ENCODE measurements at regions not wholly inside any gene's neighbourhood (a gene's known extent, or its start where the extent isn't known, plus 50 kb on each side); places are given as distances from the start of the nearest gene placed in this dataset.

GRCh38 chr1:82152356-82153271 lies 351.9 kb downstream of the ADGRL2 start:
- Histone ChIP-seq H3K79me2 (ENCODE audit: control insufficient read depth, insufficient read depth, low read length, poor library complexity) (no peaks in the 10 kb centered on the region), H4K91ac (ENCODE audit: low read depth, low read length) (no peak overlapping the region), H3K79me1 (ENCODE audit: low read length) (no peaks in the 10 kb centered on the region), H3K4ac (ENCODE audit: low read depth, low read length) (no peak overlapping the region), H4K8ac (ENCODE audit: low read depth, low read length) (no peak overlapping the region), H2BK5ac (ENCODE audit: low read depth, low read length, poor library complexity) (no peak overlapping the region), H3K4me1 (ENCODE audit: control insufficient read depth in 1 of 2, insufficient read depth in 2 of 2, low read length in 2 of 2) (no peaks in the 10 kb centered on the region), H3K9ac (ENCODE audit: low read length) (no peak overlapping the region), H3K9me3 (ENCODE audit: insufficient read depth, low read depth, low read length) (no peaks in the 10 kb centered on the region), H2BK120ac (ENCODE audit: insufficient read depth, low read length, poor library complexity) (no peak overlapping the region), H3K4me3 (ENCODE audit: low read depth, low read length) (no peak overlapping the region), H3K18ac (ENCODE audit: low read length) (no peak overlapping the region), H2BK12ac (ENCODE audit: low read length) (no peak overlapping the region), H2AFZ (ENCODE audit: insufficient read depth, low read length, poor library complexity) (no peak overlapping the region), H3K27me3 (ENCODE audit: insufficient read depth, low read length) (no peaks in the 10 kb centered on the region), H3K4me2 (ENCODE audit: low read length) (no peak overlapping the region), H4K12ac (ENCODE audit: low read depth, low read length) (no peak overlapping the region), H3K14ac (ENCODE audit: low read length) (no peak overlapping the region), H3K23ac (ENCODE audit: low read length) (no peak overlapping the region), H3K27ac (ENCODE audit: low read depth, low read length) (no peak overlapping the region), H3K36me3 (ENCODE audit: control insufficient read depth in 1 of 2, insufficient read depth in 2 of 2, low read length in 2 of 2) (no peaks in the 10 kb centered on the region), H2AK5ac (ENCODE audit: low read length) (no peak overlapping the region)
- no peak for DNase-seq
- 100% methylated on average over 1 of the region's 5 CpGs for WGBS (ENCODE audit: extremely low coverage, insufficient coverage, insufficient read length)

- H3K27ac ChIP-seq (ENCODE audit: low read depth, low read length): no peak overlapping the region
- H3K14ac ChIP-seq (ENCODE audit: low read length): no peak overlapping the region
- H2BK12ac ChIP-seq (ENCODE audit: low read length): no peak overlapping the region
- no peaks in the 10 kb centered on the region for H3K4me1 ChIP-seq (ENCODE audit: control insufficient read depth in 1 of 2, insufficient read depth in 2 of 2, low read length in 2 of 2)
- no peak overlapping the region for H4K91ac ChIP-seq (ENCODE audit: low read depth, low read length)
- H3K23ac ChIP-seq (ENCODE audit: low read length): no peak overlapping the region
- H3K4me2 ChIP-seq (ENCODE audit: low read length): no peak overlapping the region
- H3K79me1 ChIP-seq (ENCODE audit: low read length): no peaks in the 10 kb centered on the region
- no peak overlapping the region for H2AFZ ChIP-seq (ENCODE audit: insufficient read depth, low read length, poor library complexity)
- H3K9me3 ChIP-seq (ENCODE audit: insufficient read depth, low read depth, low read length): no peaks in the 10 kb centered on the region
- H3K4ac ChIP-seq (ENCODE audit: low read depth, low read length): no peak overlapping the region
- H2BK5ac ChIP-seq (ENCODE audit: low read depth, low read length, poor library complexity): no peak overlapping the region
- H3K18ac ChIP-seq (ENCODE audit: low read length): no peak overlapping the region
- DNase-seq: no peak
- H2BK120ac ChIP-seq (ENCODE audit: insufficient read depth, low read length, poor library complexity): no peak overlapping the region
- H3K36me3 ChIP-seq (ENCODE audit: control insufficient read depth in 1 of 2, insufficient read depth in 2 of 2, low read length in 2 of 2): no peaks in the 10 kb centered on the region
- no peak overlapping the region for H3K9ac ChIP-seq (ENCODE audit: low read length)
- H4K12ac ChIP-seq (ENCODE audit: low read depth, low read length): no peak overlapping the region
- no CpG with 5 or more reads among the region's 1 CpG for WGBS (ENCODE audit: extremely low coverage, insufficient coverage, insufficient read length)
- no peaks in the 10 kb centered on the region for H3K27me3 ChIP-seq (ENCODE audit: insufficient read depth, low read length)
- no peaks in the 10 kb centered on the region for H3K79me2 ChIP-seq (ENCODE audit: control insufficient read depth, insufficient read depth, low read length, poor library complexity)
- no peak overlapping the region for H2AK5ac ChIP-seq (ENCODE audit: low read length)
- no peak overlapping the region for H3K4me3 ChIP-seq (ENCODE audit: low read depth, low read length)
- H4K8ac ChIP-seq (ENCODE audit: low read depth, low read length): no peak overlapping the region
These were observed 344.9 kb downstream of the ADGRL2 start for GRCh38 chr1:82145656-82146055.

- Histone ChIP-seq H3K4me2 (ENCODE audit: low read length) (no peak overlapping the region), H3K79me2 (ENCODE audit: control insufficient read depth, insufficient read depth, low read length, poor library complexity) (no peaks in the 10 kb centered on the region), H2BK5ac (ENCODE audit: low read depth, low read length, poor library complexity) (no peak overlapping the region), H3K9ac (ENCODE audit: low read length) (no peak overlapping the region), H4K12ac (ENCODE audit: low read depth, low read length) (no peak overlapping the region), H2BK120ac (ENCODE audit: insufficient read depth, low read length, poor library complexity) (no peak overlapping the region), H4K8ac (ENCODE audit: low read depth, low read length) (no peak overlapping the region), H3K36me3 (ENCODE audit: control insufficient read depth in 1 of 2, insufficient read depth in 2 of 2, low read length in 2 of 2) (no peaks in the 10 kb centered on the region), H2AFZ (ENCODE audit: insufficient read depth, low read length, poor library complexity) (no peak overlapping the region), H3K4ac (ENCODE audit: low read depth, low read length) (no peak overlapping the region), H3K4me1 (ENCODE audit: control insufficient read depth in 1 of 2, insufficient read depth in 2 of 2, low read length in 2 of 2) (no peaks in the 10 kb centered on the region), H3K9me3 (ENCODE audit: insufficient read depth, low read depth, low read length) (no peaks in the 10 kb centered on the region), H3K27ac (ENCODE audit: low read depth, low read length) (no peak overlapping the region), H2BK12ac (ENCODE audit: low read length) (no peak overlapping the region), H3K18ac (ENCODE audit: low read length) (no peak overlapping the region), H4K91ac (ENCODE audit: low read depth, low read length) (no peak overlapping the region), H3K14ac (ENCODE audit: low read length) (no peak overlapping the region), H3K79me1 (ENCODE audit: low read length) (no peaks in the 10 kb centered on the region), H3K4me3 (ENCODE audit: low read depth, low read length) (no peak overlapping the region), H3K23ac (ENCODE audit: low read length) (no peak overlapping the region), H2AK5ac (ENCODE audit: low read length) (no peak overlapping the region), H3K27me3 (ENCODE audit: insufficient read depth, low read length) (no peaks in the 10 kb centered on the region)
- WGBS (ENCODE audit: extremely low coverage, insufficient coverage, insufficient read length): no CpG with 5 or more reads among the region's 3 CpGs
- DNase-seq: no peak
These were observed 342.5 kb downstream of the ADGRL2 start for GRCh38 chr1:82143108-82143833.

- Histone ChIP-seq H3K27me3 (ENCODE audit: insufficient read depth, low read length) (no peaks in the 10 kb centered on the region), H3K9ac (ENCODE audit: low read length) (no peak overlapping the region), H2AK5ac (ENCODE audit: low read length) (no peak overlapping the region), H3K27ac (ENCODE audit: low read depth, low read length) (no peak overlapping the region), H3K4ac (ENCODE audit: low read depth, low read length) (no peak overlapping the region), H4K12ac (ENCODE audit: low read depth, low read length) (no peak overlapping the region), H3K4me3 (ENCODE audit: low read depth, low read length) (no peak overlapping the region), H3K9me3 (ENCODE audit: insufficient read depth, low read depth, low read length) (no peaks in the 10 kb centered on the region), H3K18ac (ENCODE audit: low read length) (no peak overlapping the region), H4K91ac (ENCODE audit: low read depth, low read length) (no peak overlapping the region), H3K79me1 (ENCODE audit: low read length) (no peaks in the 10 kb centered on the region), H2BK5ac (ENCODE audit: low read depth, low read length, poor library complexity) (no peak overlapping the region), H4K8ac (ENCODE audit: low read depth, low read length) (no peak overlapping the region), H2AFZ (ENCODE audit: insufficient read depth, low read length, poor library complexity) (no peak overlapping the region), H3K36me3 (ENCODE audit: control insufficient read depth in 1 of 2, insufficient read depth in 2 of 2, low read length in 2 of 2) (no peaks in the 10 kb centered on the region), H3K14ac (ENCODE audit: low read length) (no peak overlapping the region), H2BK12ac (ENCODE audit: low read length) (no peak overlapping the region), H2BK120ac (ENCODE audit: insufficient read depth, low read length, poor library complexity) (no peak overlapping the region), H3K23ac (ENCODE audit: low read length) (no peak overlapping the region), H3K4me1 (ENCODE audit: control insufficient read depth in 1 of 2, insufficient read depth in 2 of 2, low read length in 2 of 2) (no peaks in the 10 kb centered on the region), H3K4me2 (ENCODE audit: low read length) (no peak overlapping the region), H3K79me2 (ENCODE audit: control insufficient read depth, insufficient read depth, low read length, poor library complexity) (no peaks in the 10 kb centered on the region)
- no peak for DNase-seq
- WGBS (ENCODE audit: extremely low coverage, insufficient coverage, insufficient read length): no CpG with 5 or more reads among the region's 2 CpGs
These were observed 340.7 kb downstream of the ADGRL2 start for GRCh38 chr1:82141390-82141789.
